Large intestine (tissue), 3 donors: ENCODE measurements at regions not wholly inside any gene's neighbourhood (a gene's known extent, or its start where the extent isn't known, plus 50 kb on each side); places are given as distances from the start of the nearest gene placed in this dataset.

ENCODE experiments used
- DNase-seq, 2 donors: peaks; one replicate each; pipeline versions ENCODE4 v3.0.0 to v3.0.0-alpha.2; 2013
- H3K27ac ChIP-seq: one replicate; pipeline ENCODE4 v1.5.1; 2013; ENCODE audit warnings: low read length
- H3K27me3 ChIP-seq: 2 replicates; pipeline ENCODE4 v1.6.1; 2013; ENCODE audit warnings: low read length; ENCODE audit not compliant: control insufficient read depth, insufficient read depth
- H3K36me3 ChIP-seq: 2 replicates; pipeline ENCODE4 v1.6.1; 2013; ENCODE audit warnings: low read length; ENCODE audit not compliant: control insufficient read depth, insufficient read depth
- H3K4me1 ChIP-seq: one replicate; pipeline ENCODE4 v1.6.1; 2013; ENCODE audit warnings: low read length; ENCODE audit not compliant: control insufficient read depth, insufficient read depth
- H3K4me3 ChIP-seq: one replicate; pipeline ENCODE4 v1.5.1; 2013; ENCODE audit warnings: low read length
- H3K9me3 ChIP-seq: one replicate; pipeline ENCODE4 v1.6.1; 2013; ENCODE audit warnings: mild to moderate bottlenecking, low read depth, low read length, moderate library complexity; ENCODE audit not compliant: control insufficient read depth
- WGBS: methylation state at CpG from one replicate; pipeline ENCODE4 v1.1.5; 2013; ENCODE audit warnings: low lambda C conversion rate; ENCODE audit not compliant: insufficient coverage; 5-methylcytosine and 5-hydroxymethylcytosine counted together

DNA sequence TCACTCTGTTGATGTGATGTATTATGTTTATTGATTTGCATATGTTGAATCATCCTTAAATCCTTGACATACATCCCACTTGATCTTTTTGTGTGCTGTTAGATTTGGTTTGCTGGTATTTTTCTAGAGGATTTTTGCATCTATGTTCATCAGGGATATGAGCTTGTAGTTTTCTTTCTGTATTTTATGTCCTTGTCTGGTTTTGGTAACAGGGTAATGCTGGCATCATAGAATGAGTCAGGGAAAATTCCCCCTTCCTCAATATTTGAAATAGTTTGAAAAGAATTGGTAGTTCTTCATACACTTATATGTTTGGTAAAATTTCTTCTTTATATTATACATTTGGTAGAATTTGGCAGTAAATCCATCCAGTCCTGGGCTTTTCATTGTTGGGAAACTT, 89.4 kb upstream of the SLC13A1 start:
- H3K27ac ChIP-seq = no peak overlapping the region
- H3K36me3 ChIP-seq = no peaks in the 10 kb centered on the region
- DNase-seq = no peak
- no peak overlapping the region for H3K4me3 ChIP-seq
- H3K9me3 ChIP-seq = no peaks in the 10 kb centered on the region
- H3K27me3 ChIP-seq = no peaks in the 10 kb centered on the region
- H3K4me1 ChIP-seq = peaks cover 2% of the 10 kb centered on the region

DNA sequence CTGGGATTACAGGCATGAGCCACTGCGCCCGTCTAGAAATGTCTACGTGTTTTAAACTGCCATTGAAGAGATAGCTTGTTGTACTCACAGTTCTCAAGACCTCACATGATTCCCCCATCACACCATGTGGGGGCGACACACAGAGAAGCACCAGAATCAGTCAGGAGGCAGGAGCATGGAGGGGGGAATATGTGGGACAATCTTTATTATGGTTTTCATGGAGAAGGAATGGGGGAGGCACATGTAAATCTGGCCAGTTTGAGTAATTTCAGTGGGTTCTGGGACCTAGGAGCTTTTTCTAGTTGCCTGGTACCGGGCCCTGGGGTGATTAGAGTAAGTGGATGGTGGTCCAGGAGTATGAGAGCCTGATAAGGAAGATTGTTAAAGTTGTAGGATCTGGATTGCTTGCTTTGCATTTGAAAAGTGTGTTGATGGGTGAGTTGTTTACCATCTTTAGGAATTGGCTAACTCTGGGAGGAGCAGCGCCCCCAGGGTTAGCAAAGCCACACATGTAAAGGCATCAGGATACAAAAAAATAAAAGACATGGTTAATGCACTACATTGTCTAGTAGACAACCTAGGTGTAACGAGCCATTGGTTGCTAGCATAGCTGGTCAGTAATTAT, 85.4 kb upstream of the SLC13A1 start:
- H3K27ac ChIP-seq = no peak overlapping the region
- H3K27me3 ChIP-seq = no peaks in the 10 kb centered on the region
- H3K36me3 ChIP-seq = no peaks in the 10 kb centered on the region
- no peak for DNase-seq
- no peaks in the 10 kb centered on the region for H3K9me3 ChIP-seq
- H3K4me1 ChIP-seq = no peaks in the 10 kb centered on the region
- no peak overlapping the region for H3K4me3 ChIP-seq
- WGBS = 60% methylated on average over 1 of the region's 7 CpGs

DNA sequence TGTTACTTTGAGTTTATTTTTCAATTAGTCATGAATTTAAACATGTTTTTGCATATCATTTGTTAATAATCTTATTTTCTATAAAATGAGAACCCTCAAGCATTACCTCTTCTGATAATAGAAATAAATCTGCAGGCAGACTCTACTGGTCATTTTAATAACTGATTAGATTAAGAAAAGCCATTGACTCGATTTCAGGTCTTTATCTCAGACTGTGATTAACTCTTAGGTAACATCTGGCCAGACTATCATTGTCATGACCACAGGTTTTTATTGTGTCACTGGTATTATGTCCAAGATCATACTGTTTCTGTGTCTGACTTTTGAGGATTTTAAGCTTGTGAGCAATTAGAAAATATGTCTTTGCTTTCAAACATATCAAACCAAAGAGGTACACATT, 83.6 kb upstream of the SLC13A1 start:
- Histone ChIP-seq H3K9me3 (no peaks in the 10 kb centered on the region), H3K4me3 (no peak overlapping the region), H3K4me1 (no peaks in the 10 kb centered on the region), H3K27ac (no peak overlapping the region), H3K36me3 (no peaks in the 10 kb centered on the region), H3K27me3 (no peaks in the 10 kb centered on the region)
- no peak for DNase-seq
- no CpG with 5 or more reads among the region's 1 CpG for WGBS

DNA sequence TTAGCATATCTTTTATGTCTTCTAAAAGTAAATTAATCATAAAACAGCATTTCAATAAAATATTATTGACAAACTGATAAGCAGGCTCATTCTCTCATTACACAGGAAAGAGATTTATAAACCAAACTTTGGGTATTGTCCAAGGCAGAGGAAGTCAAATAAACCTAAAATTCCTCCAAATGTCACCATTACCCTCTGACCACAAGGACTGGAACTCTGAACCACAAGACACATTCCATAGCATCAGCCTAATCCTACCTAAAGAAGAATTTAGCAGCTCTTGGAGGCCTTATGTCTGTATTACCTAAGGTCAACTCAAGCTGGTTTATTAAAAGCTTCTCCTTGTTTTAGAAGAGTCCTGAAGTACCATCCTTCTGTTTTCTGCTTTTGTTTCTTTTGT, 82.4 kb upstream of the SLC13A1 start:
- Histone ChIP-seq H3K27ac (no peak overlapping the region), H3K27me3 (no peaks in the 10 kb centered on the region), H3K36me3 (no peaks in the 10 kb centered on the region), H3K4me1 (no peaks in the 10 kb centered on the region), H3K4me3 (no peak overlapping the region), H3K9me3 (no peaks in the 10 kb centered on the region)
- no peak for DNase-seq

DNA sequence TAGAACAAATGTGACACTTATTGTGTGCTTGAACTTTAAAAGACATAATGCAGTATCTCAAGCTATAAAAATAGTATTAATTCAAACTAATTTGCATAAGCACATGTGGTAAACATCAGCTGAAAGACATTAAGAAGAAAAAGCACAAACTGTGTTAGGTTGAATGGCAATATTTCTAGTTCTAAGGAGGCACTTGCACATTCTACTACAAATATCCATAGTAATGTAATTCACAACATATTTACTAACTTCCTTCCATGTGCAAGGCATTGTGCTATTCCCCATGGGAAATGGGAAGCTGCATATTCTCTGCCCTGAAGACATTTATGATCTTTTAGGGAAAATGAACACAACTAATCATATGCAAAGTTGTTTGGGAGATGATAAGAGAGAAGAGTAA, 80.2 kb upstream of the SLC13A1 start:
- Histone ChIP-seq H3K36me3 (no peaks in the 10 kb centered on the region), H3K27ac (no peak overlapping the region), H3K27me3 (no peaks in the 10 kb centered on the region), H3K9me3 (no peaks in the 10 kb centered on the region), H3K4me3 (no peak overlapping the region), H3K4me1 (no peaks in the 10 kb centered on the region)
- no peak for DNase-seq

DNA sequence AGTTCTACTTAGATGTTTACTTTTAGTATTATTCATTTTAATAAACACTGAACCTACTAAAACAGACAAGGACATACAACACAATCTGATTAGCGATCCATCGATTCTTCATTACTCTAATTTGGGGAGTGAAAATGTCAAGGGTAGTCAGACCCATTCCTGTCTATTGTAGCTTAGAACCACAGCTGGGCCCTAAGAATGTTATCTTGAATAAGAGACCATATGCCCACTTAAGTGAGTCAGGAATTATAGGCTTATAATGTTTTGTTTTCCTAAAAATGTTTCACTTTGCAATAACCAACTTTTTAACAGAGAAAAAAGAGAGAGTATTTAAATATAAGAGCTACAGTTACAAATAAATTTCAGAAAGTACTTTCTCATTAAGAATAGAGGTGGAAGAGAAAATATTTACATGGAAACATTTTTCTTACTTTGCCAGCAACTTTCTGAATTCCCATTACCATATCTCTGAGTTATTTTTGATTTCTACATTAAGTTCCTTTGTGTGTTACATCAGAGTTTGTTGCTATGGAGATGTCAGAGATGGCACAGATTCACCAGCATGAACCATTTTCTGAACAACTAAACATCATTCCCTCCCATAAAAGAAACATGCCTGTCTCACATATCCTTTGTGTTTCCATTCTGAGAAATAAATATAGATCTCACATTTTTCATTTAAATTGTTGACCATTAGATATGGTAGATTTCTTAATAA, 75.4 kb upstream of the SLC13A1 start:
- no peak for DNase-seq
- Histone ChIP-seq H3K4me3 (no peak overlapping the region), H3K9me3 (no peaks in the 10 kb centered on the region), H3K36me3 (no peaks in the 10 kb centered on the region), H3K27me3 (no peaks in the 10 kb centered on the region), H3K4me1 (no peaks in the 10 kb centered on the region), H3K27ac (no peak overlapping the region)
- WGBS = 100% methylated on average over 1 of the region's 2 CpGs

DNA sequence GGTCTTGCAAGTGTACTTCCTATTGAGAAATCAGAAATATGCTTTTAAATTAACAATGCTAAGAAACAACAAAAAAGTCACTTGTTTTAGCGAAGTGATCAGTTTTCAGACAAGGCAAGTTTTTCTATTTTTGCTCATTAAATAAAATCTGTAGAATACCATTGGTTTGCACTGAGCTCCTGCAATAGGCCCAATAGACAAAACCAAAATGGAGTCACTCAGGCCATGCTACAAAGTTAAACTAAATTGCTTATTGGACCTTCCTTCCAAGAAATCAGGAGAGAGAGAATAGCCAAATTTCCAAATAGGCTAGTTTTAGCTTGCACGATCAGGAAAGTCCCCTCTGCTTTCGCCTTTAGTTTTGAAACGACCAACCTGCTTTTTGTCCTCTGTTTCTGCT, 73.4 kb upstream of the SLC13A1 start:
- WGBS = 93% methylated on average over 2 of the region's 4 CpGs
- Histone ChIP-seq H3K27me3 (no peaks in the 10 kb centered on the region), H3K27ac (no peak overlapping the region)

DNA sequence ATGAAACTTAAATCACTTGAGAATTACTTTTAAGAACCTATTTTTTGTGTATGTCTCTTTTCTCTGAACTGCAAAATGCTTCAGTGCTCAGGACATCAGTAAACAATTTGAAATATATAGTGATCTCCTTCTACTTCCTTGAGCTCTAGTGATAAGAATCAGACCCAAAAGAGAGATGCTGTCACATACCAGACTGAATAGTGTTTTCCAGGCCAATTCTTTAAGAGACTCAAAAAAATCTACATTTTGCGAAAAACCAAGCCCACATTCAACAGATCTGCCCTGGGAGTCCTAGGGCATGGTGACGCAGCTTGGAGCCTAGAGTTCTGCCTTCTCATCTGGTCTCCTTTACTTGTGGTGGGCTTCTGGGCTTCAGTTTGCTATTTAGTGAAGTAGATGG, 72.1 kb upstream of the SLC13A1 start:
- no CpG with 5 or more reads among the region's 2 CpGs for WGBS
- no peaks in the 10 kb centered on the region for H3K36me3 ChIP-seq
- H3K4me1 ChIP-seq = no peaks in the 10 kb centered on the region
- no peaks in the 10 kb centered on the region for H3K9me3 ChIP-seq
- no peak for DNase-seq
- no peaks in the 10 kb centered on the region for H3K27me3 ChIP-seq
- no peak overlapping the region for H3K27ac ChIP-seq
- H3K4me3 ChIP-seq = no peak overlapping the region

More for the DNA sequence above, 73.4 kb upstream of the SLC13A1 start:
- no peak for DNase-seq
- no peaks in the 10 kb centered on the region for H3K36me3 ChIP-seq
- no peak overlapping the region for H3K4me3 ChIP-seq
- no peaks in the 10 kb centered on the region for H3K4me1 ChIP-seq
- no peaks in the 10 kb centered on the region for H3K9me3 ChIP-seq

DNA sequence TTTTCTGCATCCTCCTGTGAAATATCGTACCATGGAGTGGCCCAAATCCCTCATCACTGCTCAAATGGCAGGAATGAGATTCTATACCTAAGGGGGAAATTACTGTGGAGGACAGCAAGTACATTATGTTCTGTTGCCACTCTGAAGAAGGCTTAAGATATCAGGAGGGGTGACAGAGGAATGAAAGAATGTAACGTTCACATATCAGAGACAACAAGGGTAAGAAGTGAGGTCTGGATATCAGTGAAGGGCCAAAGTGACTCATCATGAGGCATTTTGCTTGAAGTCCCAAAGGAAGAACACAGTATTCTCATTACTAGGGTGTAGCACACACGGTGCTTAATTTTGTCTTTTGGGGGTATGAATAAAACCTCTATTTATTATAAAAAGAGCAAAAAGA, 71.5 kb upstream of the SLC13A1 start:
- no peaks in the 10 kb centered on the region for H3K9me3 ChIP-seq
- H3K27me3 ChIP-seq = no peaks in the 10 kb centered on the region
- DNase-seq = no peak
- no peaks in the 10 kb centered on the region for H3K4me1 ChIP-seq
- 77% methylated on average over 2 of the region's 3 CpGs for WGBS
- no peak overlapping the region for H3K4me3 ChIP-seq
- H3K36me3 ChIP-seq = no peaks in the 10 kb centered on the region
- no peak overlapping the region for H3K27ac ChIP-seq

DNA sequence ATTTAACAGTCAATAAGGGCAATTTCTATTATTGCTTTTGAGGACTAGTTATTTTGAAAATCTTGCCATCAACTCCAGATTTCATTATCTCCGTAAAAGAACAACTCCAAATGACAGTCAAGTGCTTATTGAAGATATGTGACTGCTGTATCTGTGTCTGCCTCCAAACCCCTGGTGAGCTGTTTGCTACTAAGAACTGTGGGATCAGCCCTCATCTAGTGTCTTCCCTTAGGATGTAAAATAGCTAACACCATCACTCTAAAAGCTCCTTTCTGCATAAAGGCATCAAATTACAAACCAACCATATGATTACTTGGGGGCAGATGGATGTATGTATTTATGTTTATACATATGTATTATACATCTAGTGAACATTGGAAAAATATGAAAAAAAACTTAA, 70.8 kb upstream of the SLC13A1 start:
- Histone ChIP-seq H3K27ac (no peak overlapping the region), H3K27me3 (no peaks in the 10 kb centered on the region), H3K4me3 (no peak overlapping the region), H3K4me1 (no peaks in the 10 kb centered on the region), H3K36me3 (no peaks in the 10 kb centered on the region), H3K9me3 (no peaks in the 10 kb centered on the region)
- DNase-seq = no peak
- WGBS = no CpG with 5 or more reads among the region's 1 CpG

DNA sequence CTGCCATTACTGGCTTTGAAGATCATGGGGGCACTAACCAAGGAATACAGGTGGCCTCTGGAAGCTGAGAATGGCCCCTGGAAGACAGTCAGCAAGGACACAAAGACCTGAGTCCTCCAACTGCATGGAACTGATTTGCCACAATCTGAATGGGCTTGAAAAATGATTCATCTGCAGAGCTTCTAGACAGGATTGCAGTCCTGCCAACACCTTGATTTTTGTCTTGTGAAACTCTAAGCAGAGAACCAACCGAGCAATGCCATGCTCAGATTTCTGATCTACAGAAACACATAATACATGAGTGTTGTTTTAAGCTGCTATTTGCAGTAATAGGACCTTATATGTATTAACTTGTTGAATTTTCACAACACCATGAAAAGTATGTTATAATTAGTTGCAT, 66.1 kb upstream of the SLC13A1 start:
- Histone ChIP-seq H3K4me1 (no peaks in the 10 kb centered on the region), H3K27me3 (no peaks in the 10 kb centered on the region), H3K36me3 (no peaks in the 10 kb centered on the region), H3K9me3 (no peaks in the 10 kb centered on the region), H3K27ac (no peak overlapping the region), H3K4me3 (no peak overlapping the region)
- no peak for DNase-seq
- no CpG with 5 or more reads among the region's 1 CpG for WGBS
